NCI-H446 (cell line): ENCODE measurements at regions not wholly inside any gene's neighbourhood (a gene's known extent, or its start where the extent isn't known, plus 50 kb on each side); places are given as distances from the start of the nearest gene placed in this dataset.
"Not testable (repeated sequence)": the region's sequence is repeated elsewhere in the genome, so short reads cannot be mapped to it uniquely, and the experiment has no call there.

Experiments
- DNase-seq, 2 experiments: peaks; one replicate each; lab custom pipeline; 2025; lab: John Stamatoyannopoulos, UW

- DNase-seq = no peak
Measured at GRCh38 chr17:13442361-13442760, 159.4 kb downstream of the HS3ST3A1 start.

GRCh38 chr17:13441873-13442272 lies 159.9 kb downstream of the HS3ST3A1 start:
- DNase-seq = no peak

GRCh38 chr17:13437966-13438779 lies 163.6 kb downstream of the HS3ST3A1 start:
- DNase-seq = no peak

- DNase-seq = no peak
Measured at GRCh38 chr17:13435230-13435629, 166.5 kb downstream of the HS3ST3A1 start.

GRCh38 chr17:13429201-13429600 lies 172.5 kb downstream of the HS3ST3A1 start:
- no peak for DNase-seq

- no peak for DNase-seq
Measured at GRCh38 chr17:13428611-13429042, 173.1 kb downstream of the HS3ST3A1 start.

GRCh38 chr17:13426991-13427390 lies 174.7 kb downstream of the HS3ST3A1 start:
- no peak for DNase-seq

- DNase-seq = no peak
Measured at GRCh38 chr17:13425390-13425789, 176.3 kb downstream of the HS3ST3A1 start.

- no peak for DNase-seq
Measured at GRCh38 chr17:13421581-13422130, 180.1 kb downstream of the HS3ST3A1 start.

GRCh38 chr17:13420878-13421277 lies 180.9 kb downstream of the HS3ST3A1 start:
- no peak for DNase-seq

GRCh38 chr17:13420418-13420826 lies 181.3 kb downstream of the HS3ST3A1 start:
- no peak for DNase-seq

GRCh38 chr17:13419676-13420075 lies 182.1 kb downstream of the HS3ST3A1 start:
- DNase-seq = no peak

GRCh38 chr17:13418891-13419290 lies 182.8 kb downstream of the HS3ST3A1 start:
- DNase-seq = no peak

GRCh38 chr17:13417381-13417950 lies 184.3 kb downstream of the HS3ST3A1 start:
- DNase-seq = no peak

- DNase-seq = no peak
Measured at GRCh38 chr17:13416748-13417363, 184.9 kb downstream of the HS3ST3A1 start.

- no peak for DNase-seq
Measured at GRCh38 chr17:13415871-13416416, 185.8 kb downstream of the HS3ST3A1 start.

- DNase-seq = not testable (repeated sequence)
Measured at GRCh38 chr17:13415200-13415599, 186.5 kb downstream of the HS3ST3A1 start.

GRCh38 chr17:13413001-13413400 lies 188.7 kb downstream of the HS3ST3A1 start:
- DNase-seq = no peak

GRCh38 chr17:13410874-13411273 lies 190.9 kb downstream of the HS3ST3A1 start:
- DNase-seq = no peak

GRCh38 chr17:13410214-13410613 lies 191.5 kb downstream of the HS3ST3A1 start:
- DNase-seq = no peak

GRCh38 chr17:13409455-13409854 lies 192.3 kb downstream of the HS3ST3A1 start:
- no peak for DNase-seq

- DNase-seq = no peak
Measured at GRCh38 chr17:13407381-13407780, 194.3 kb downstream of the HS3ST3A1 start.

GRCh38 chr17:13405807-13406206 lies 195.9 kb downstream of the HS3ST3A1 start:
- no peak for DNase-seq
